Fibroblast of lung (primary cell): ENCODE measurements at regions not wholly inside any gene's neighbourhood (a gene's known extent, or its start where the extent isn't known, plus 50 kb on each side); places are given as distances from the start of the nearest gene placed in this dataset.
"Not testable (repeated sequence)": the region's sequence is repeated elsewhere in the genome, so short reads cannot be mapped to it uniquely, and the experiment has no call there.

Experiments
- DNase-seq, 2 donors: peaks; one replicate each; pipeline versions ENCODE4 v3.0.0 to v3.0.0-alpha.2; 2010; ENCODE audit warnings: low read depth in 2 of 2
- H2AFZ ChIP-seq: 2 replicates; pipeline ENCODE4 v1.5.1; 2012; ENCODE audit warnings: low read length, control low read depth, inconsistent platforms
- H3K27ac ChIP-seq: 2 replicates; pipeline ENCODE4 v1.5.1; 2011; ENCODE audit warnings: low read length, control low read depth; ENCODE audit not compliant: insufficient read depth
- H3K27me3 ChIP-seq: 2 replicates; pipeline ENCODE4 v1.5.1; 2011; ENCODE audit warnings: mild to moderate bottlenecking, low read length; ENCODE audit not compliant: control insufficient read depth, insufficient read depth
- H3K36me3 ChIP-seq: 2 replicates; pipeline ENCODE4 v1.5.1; 2011; ENCODE audit warnings: low read length; ENCODE audit not compliant: control insufficient read depth, insufficient read depth
- H3K4me1 ChIP-seq: 2 replicates; pipeline ENCODE4 v1.5.1; 2011; ENCODE audit warnings: low read length; ENCODE audit not compliant: control insufficient read depth, insufficient read depth; ENCODE audit errors: extremely low read depth
- H3K4me2 ChIP-seq: 2 replicates; pipeline ENCODE4 v1.5.1; 2011; ENCODE audit warnings: low read length, control low read depth; ENCODE audit not compliant: insufficient read depth; ENCODE audit errors: extremely low read depth
- H3K4me3 ChIP-seq, 4 experiments: fragments of 200-600 bp in 1 of 4; sonication (generic) in 1 of 4; replicated peaks in 1 of 4; 2 replicates each; pipeline ENCODE4 v1.5.1; 2011 to 2016; ENCODE audit warnings: low read length in 4 of 4, low read depth in 3 of 4, mild to moderate bottlenecking in 3 of 4, control low read depth in 2 of 4, inconsistent platforms in 1 of 4, mixed read lengths in 1 of 4; ENCODE audit not compliant: insufficient read depth in 1 of 4; ENCODE audit errors: control extremely low read depth in 1 of 4
- H3K79me2 ChIP-seq: 2 replicates; pipeline ENCODE4 v1.5.1; 2012; ENCODE audit warnings: mild to moderate bottlenecking, low read length, inconsistent platforms; ENCODE audit not compliant: control insufficient read depth, insufficient read depth
- H3K9ac ChIP-seq: 2 replicates; pipeline ENCODE4 v1.5.1; 2011; ENCODE audit warnings: mild to moderate bottlenecking, low read length, control low read depth; ENCODE audit not compliant: insufficient read depth
- H3K9me3 ChIP-seq: 2 replicates; pipeline ENCODE4 v1.5.1; 2012; ENCODE audit warnings: low read depth, low read length; ENCODE audit not compliant: control insufficient read depth, insufficient read depth
- H4K20me1 ChIP-seq: 2 replicates; pipeline ENCODE4 v1.5.1; 2011; ENCODE audit warnings: low read length; ENCODE audit not compliant: control insufficient read depth, insufficient read depth; ENCODE audit errors: extremely low read depth
- EZH2 ChIP-seq: IDR thresholded peaks from 2 replicates; pipeline ENCODE4 v1.5.1; 2012; ENCODE audit warnings: low read length, control low read depth, mild to moderate bottlenecking; ENCODE audit errors: missing control alignments
- TF ChIP-seq, protein P1 (sequence below), 2 donors: IDR thresholded peaks in 1 of 2; conservative IDR thresholded peaks in 1 of 2; 1 replicate in 1 of 2; 2 replicates in 1 of 2; pipeline ENCODE4 v1.5.1; 2011 to 2012; ENCODE audit warnings: low read length in 2 of 2, control low read depth in 1 of 2, inconsistent platforms in 1 of 2, low read depth in 1 of 2, mild to moderate bottlenecking in 1 of 2

DNA sequence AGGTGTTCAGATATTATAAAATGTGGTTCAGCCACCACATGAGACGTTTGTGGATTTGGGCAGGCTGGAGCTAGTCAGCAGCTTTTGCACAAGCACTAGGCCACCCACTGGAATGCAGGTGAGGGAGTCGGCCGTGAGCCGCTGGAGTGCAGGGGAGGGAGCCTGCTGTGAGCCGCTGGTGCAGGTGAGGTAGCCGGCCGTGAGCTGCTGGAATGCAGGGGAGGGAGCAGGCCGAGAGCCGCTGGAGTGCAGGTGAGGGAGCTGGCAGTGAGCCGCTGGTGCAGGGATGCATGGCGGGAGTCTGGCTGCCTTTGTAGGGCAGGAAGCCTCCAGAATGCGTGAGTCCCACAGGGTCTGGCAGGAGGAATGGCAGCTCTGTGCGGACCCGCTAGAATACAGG, 1907.6 kb upstream of the DEFB115 start:
- no peak for DNase-seq
- H3K9me3 ChIP-seq: no peaks in the 10 kb centered on the region
- TF ChIP-seq, protein P1, sequence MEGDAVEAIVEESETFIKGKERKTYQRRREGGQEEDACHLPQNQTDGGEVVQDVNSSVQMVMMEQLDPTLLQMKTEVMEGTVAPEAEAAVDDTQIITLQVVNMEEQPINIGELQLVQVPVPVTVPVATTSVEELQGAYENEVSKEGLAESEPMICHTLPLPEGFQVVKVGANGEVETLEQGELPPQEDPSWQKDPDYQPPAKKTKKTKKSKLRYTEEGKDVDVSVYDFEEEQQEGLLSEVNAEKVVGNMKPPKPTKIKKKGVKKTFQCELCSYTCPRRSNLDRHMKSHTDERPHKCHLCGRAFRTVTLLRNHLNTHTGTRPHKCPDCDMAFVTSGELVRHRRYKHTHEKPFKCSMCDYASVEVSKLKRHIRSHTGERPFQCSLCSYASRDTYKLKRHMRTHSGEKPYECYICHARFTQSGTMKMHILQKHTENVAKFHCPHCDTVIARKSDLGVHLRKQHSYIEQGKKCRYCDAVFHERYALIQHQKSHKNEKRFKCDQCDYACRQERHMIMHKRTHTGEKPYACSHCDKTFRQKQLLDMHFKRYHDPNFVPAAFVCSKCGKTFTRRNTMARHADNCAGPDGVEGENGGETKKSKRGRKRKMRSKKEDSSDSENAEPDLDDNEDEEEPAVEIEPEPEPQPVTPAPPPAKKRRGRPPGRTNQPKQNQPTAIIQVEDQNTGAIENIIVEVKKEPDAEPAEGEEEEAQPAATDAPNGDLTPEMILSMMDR (conservative IDR thresholded peaks at IDR 0.05 in 1 of 2, IDR thresholded peaks at IDR 0.05 in 1 of 2; ENCODE audit: low read depth in 1 of 2, low read length in 2 of 2): no peak
- no peak for TF ChIP-seq EZH2
- H3K4me3 ChIP-seq: no peak overlapping the region
- no peak overlapping the region for H3K27ac ChIP-seq
- H3K4me1 ChIP-seq: no peaks in the 10 kb centered on the region
- no peak overlapping the region for H2AFZ ChIP-seq
- no peaks in the 10 kb centered on the region for H3K27me3 ChIP-seq
- no peak overlapping the region for H3K9ac ChIP-seq
- no peaks in the 10 kb centered on the region for H3K36me3 ChIP-seq
- H4K20me1 ChIP-seq: no peaks in the 10 kb centered on the region
- no peaks in the 10 kb centered on the region for H3K79me2 ChIP-seq
- H3K4me2 ChIP-seq: no peak overlapping the region

DNA sequence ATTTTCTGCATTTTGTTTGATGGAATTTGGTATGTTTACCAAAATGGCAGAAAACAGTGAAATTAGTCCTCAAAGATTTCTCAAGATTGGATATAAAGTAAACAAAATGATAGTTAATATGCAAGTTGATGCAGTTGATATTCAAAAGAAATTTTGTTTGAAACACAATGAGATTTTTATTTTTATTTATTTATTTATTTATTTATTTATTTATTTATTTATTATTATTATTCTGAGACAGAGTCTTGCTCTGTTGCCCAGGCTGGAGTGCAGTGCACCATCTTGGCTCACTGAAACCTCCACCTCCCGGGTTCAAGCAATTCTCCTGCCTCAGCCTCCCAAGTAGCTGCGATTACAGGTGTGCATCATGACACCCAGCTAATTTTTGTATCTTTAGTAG, 1881.5 kb upstream of the DEFB115 start:
- not testable (repeated sequence) for H2AFZ ChIP-seq

GRCh38 chr20:29392853-29393252, 1864.6 kb upstream of the DEFB115 start:
- H3K27ac ChIP-seq, H3K4me1 ChIP-seq, H3K4me3 ChIP-seq, H3K9me3 ChIP-seq, H3K36me3 ChIP-seq, H4K20me1 ChIP-seq, DNase-seq, H3K27me3 ChIP-seq, H3K4me2 ChIP-seq, H2AFZ ChIP-seq, H3K9ac ChIP-seq, H3K79me2 ChIP-seq: not testable (repeated sequence)

More for the DNA sequence above, 1881.5 kb upstream of the DEFB115 start:
- H3K9ac ChIP-seq, H3K27ac ChIP-seq, H3K79me2 ChIP-seq, H3K4me2 ChIP-seq, H3K4me1 ChIP-seq, H3K9me3 ChIP-seq, DNase-seq, H3K4me3 ChIP-seq, H3K27me3 ChIP-seq, H3K36me3 ChIP-seq, H4K20me1 ChIP-seq: not testable (repeated sequence)

GRCh38 chr20:29408034-29408695, 1849.3 kb upstream of the DEFB115 start:
- DNase-seq: no peak
- Histone ChIP-seq H4K20me1 (no peaks in the 10 kb centered on the region), H3K9me3 (no peaks in the 10 kb centered on the region), H3K4me2 (no peak overlapping the region), H3K36me3 (no peaks in the 10 kb centered on the region), H3K27me3 (no peaks in the 10 kb centered on the region), H3K27ac (no peak overlapping the region), H3K4me3 (no peak overlapping the region), H3K4me1 (no peaks in the 10 kb centered on the region), H2AFZ (no peak overlapping the region), H3K9ac (no peak overlapping the region), H3K79me2 (no peaks in the 10 kb centered on the region)
- TF ChIP-seq EZH2: no peak
- TF ChIP-seq, protein P1 (conservative IDR thresholded peaks at IDR 0.05 in 1 of 2, IDR thresholded peaks at IDR 0.05 in 1 of 2; ENCODE audit: low read depth in 1 of 2, low read length in 2 of 2): no peak

GRCh38 chr20:29408707-29409106, 1848.8 kb upstream of the DEFB115 start:
- H3K27me3 ChIP-seq, H3K79me2 ChIP-seq, H3K36me3 ChIP-seq, H2AFZ ChIP-seq, H3K4me1 ChIP-seq, H3K9ac ChIP-seq, H3K4me3 ChIP-seq, H3K27ac ChIP-seq, H3K9me3 ChIP-seq, DNase-seq, H4K20me1 ChIP-seq, H3K4me2 ChIP-seq: not testable (repeated sequence)
